Right lobe of liver (tissue), 4 donors: ENCODE measurements at regions not wholly inside any gene's neighbourhood (a gene's known extent, or its start where the extent isn't known, plus 50 kb on each side); places are given as distances from the start of the nearest gene placed in this dataset.
"Not testable (repeated sequence)": the region's sequence is repeated elsewhere in the genome, so short reads cannot be mapped to it uniquely, and the experiment has no call there.

Experiments used
- CTCF ChIP-seq, 4 donors: fragments of 200-600 bp in 3 of 4; fragments of 450-650 bp in 1 of 4; IDR thresholded peaks; one replicate each; pipeline versions ENCODE4 v1.5.1 to v1.8.0; 2016 to 2022; ENCODE audit warnings: antibody characterized with exemption in 4 of 4, mild to moderate bottlenecking in 2 of 4
- POLR2A ChIP-seq: fragments of 450-650 bp; IDR thresholded peaks from one replicate; pipeline ENCODE4 v1.6.1; 2017; ENCODE audit warnings: antibody characterized with exemption, mild to moderate bottlenecking
- donor health status: DM: no; HTN: no; CAD: no.
- donor health status: DM: no; HTN: no; CAD: no.
- donor health status: DM: no; HTN: yes; CAD: no.

- not testable (repeated sequence) for TF ChIP-seq CTCF (IDR thresholded peaks at IDR 0.05); POLR2A
Measured at GRCh38 chr6:57904356-57904755, 586.9 kb downstream of the PRIM2 start.
